Left ventricle myocardium inferior (tissue), 1 donor: ENCODE measurements at regions not wholly inside any gene's neighbourhood (a gene's known extent, or its start where the extent isn't known, plus 50 kb on each side); places are given as distances from the start of the nearest gene placed in this dataset.

ENCODE experiments used
- DNase-seq: peaks from one replicate; pipeline ENCODE4 v3.0.0-alpha.2; 2020
- H3K27ac ChIP-seq: fragments of 200-600 bp; replicated peaks from 2 replicates; pipeline ENCODE4 v1.8.0; 2021
- H3K27me3 ChIP-seq: fragments of 200-600 bp; 2 replicates; pipeline ENCODE4 v1.8.0; 2021; ENCODE audit warnings: low read depth
- H3K36me3 ChIP-seq: fragments of 200-600 bp; 2 replicates; pipeline ENCODE4 v1.8.0; 2021
- H3K4me1 ChIP-seq: fragments of 200-600 bp; 2 replicates; pipeline ENCODE4 v1.8.0; 2021
- H3K4me3 ChIP-seq: fragments of 200-600 bp; 2 replicates; pipeline ENCODE4 v1.8.0; 2021; ENCODE audit warnings: mild to moderate bottlenecking, moderate library complexity
- H3K9me3 ChIP-seq: fragments of 200-600 bp; replicated peaks from 2 replicates; pipeline ENCODE4 v1.8.0; 2021
- CTCF ChIP-seq: fragments of 200-600 bp; IDR thresholded peaks from 2 replicates; pipeline ENCODE4 v1.8.0; 2021; ENCODE audit warnings: antibody characterized with exemption, mild to moderate bottlenecking, borderline replicate concordance
- intact Hi-C: fragments of 100-400 bp; cut with micrococcal nuclease; formaldehyde crosslinking; loops from one replicate; pipeline ENCODE4 v1.11.0; 2022
- donor health status: DM: no; HTN: yes; CAD: no; lungs with severe emphysema.

GRCh38 chr6:146962329-146962728 lies 241.9 kb upstream of the STXBP5 start:
- no peaks in the 10 kb centered on the region for H3K27me3 ChIP-seq
- no peaks in the 10 kb centered on the region for H3K4me1 ChIP-seq
- intact Hi-C loops: no loop called here
- no peak for DNase-seq
- peaks cover 22% of the 10 kb centered on the region for H3K9me3 ChIP-seq
- H3K36me3 ChIP-seq: no peaks in the 10 kb centered on the region
- no peak overlapping the region for H3K4me3 ChIP-seq
- no peak overlapping the region for H3K27ac ChIP-seq
- TF ChIP-seq CTCF: no peak

- Histone ChIP-seq H3K9me3 (peaks cover 22% of the 10 kb centered on the region), H3K36me3 (no peaks in the 10 kb centered on the region), H3K27ac (no peak overlapping the region), H3K4me3 (no peak overlapping the region), H3K4me1 (no peaks in the 10 kb centered on the region), H3K27me3 (no peaks in the 10 kb centered on the region)
- DNase-seq: no peak
- TF ChIP-seq CTCF: no peak
- intact Hi-C loops: no loop called here
Measured at GRCh38 chr6:146965110-146965689, 239.0 kb upstream of the STXBP5 start.

GRCh38 chr6:146968041-146968760 lies 236.0 kb upstream of the STXBP5 start:
- Histone ChIP-seq H3K27ac (no peak overlapping the region), H3K27me3 (no peaks in the 10 kb centered on the region), H3K36me3 (no peaks in the 10 kb centered on the region), H3K9me3 (peaks cover 22% of the 10 kb centered on the region), H3K4me1 (no peaks in the 10 kb centered on the region), H3K4me3 (no peak overlapping the region)
- TF ChIP-seq CTCF: no peak
- no peak for DNase-seq
- intact Hi-C loops: no loop called here

GRCh38 chr6:146972546-146972945 lies 231.7 kb upstream of the STXBP5 start:
- Histone ChIP-seq H3K27me3 (no peaks in the 10 kb centered on the region), H3K4me1 (no peaks in the 10 kb centered on the region), H3K36me3 (no peaks in the 10 kb centered on the region), H3K4me3 (no peak overlapping the region), H3K27ac (no peak overlapping the region), H3K9me3 (no peaks in the 10 kb centered on the region)
- intact Hi-C loops: no loop called here
- no peak for DNase-seq
- no peak for TF ChIP-seq CTCF

- no peak for DNase-seq
- Histone ChIP-seq H3K4me3 (no peak overlapping the region), H3K36me3 (no peaks in the 10 kb centered on the region), H3K27me3 (no peaks in the 10 kb centered on the region), H3K27ac (no peak overlapping the region), H3K4me1 (no peaks in the 10 kb centered on the region), H3K9me3 (no peaks in the 10 kb centered on the region)
- intact Hi-C loops: no loop called here
- no peak for TF ChIP-seq CTCF
Measured at GRCh38 chr6:146974351-146974750, 229.9 kb upstream of the STXBP5 start.
